B cell (primary cell): ENCODE measurements at regions not wholly inside any gene's neighbourhood (a gene's known extent, or its start where the extent isn't known, plus 50 kb on each side); places are given as distances from the start of the nearest gene placed in this dataset.

Experiments
- EZH2 ChIP-seq: IDR thresholded peaks from 2 replicates; pipeline ENCODE4 v1.6.1; 2012; ENCODE audit warnings: borderline replicate concordance, low read depth, mild to moderate bottlenecking, moderate library complexity, low read length; ENCODE audit not compliant: insufficient read depth, poor library complexity, severe bottlenecking
- TF ChIP-seq, protein P1 (sequence below): fragments of 200-600 bp; IDR thresholded peaks from one replicate; pipeline ENCODE4 v1.8.0; 2022; ENCODE audit warnings: antibody characterized with exemption, mild to moderate bottlenecking

DNA sequence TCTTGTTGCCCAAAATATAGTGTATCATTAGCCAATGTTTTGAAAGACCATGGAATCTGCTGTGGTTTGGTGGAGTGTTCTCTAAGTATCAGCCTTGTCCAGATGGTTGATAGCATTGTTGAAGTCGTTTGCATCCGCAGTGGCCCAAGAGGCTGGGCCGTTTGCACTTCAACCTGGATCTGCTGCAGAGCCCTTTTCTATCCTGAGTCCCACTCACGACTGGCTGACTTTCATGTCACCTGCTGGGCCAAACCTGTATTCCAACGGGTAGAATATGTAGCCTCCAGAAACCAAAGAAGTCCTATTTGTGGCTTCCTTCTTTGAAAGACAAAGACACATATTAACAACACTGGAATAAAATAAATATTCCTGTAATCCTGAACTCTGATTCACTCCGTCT, 1154.1 kb downstream of the RPIA start:
- TF ChIP-seq, protein P1, sequence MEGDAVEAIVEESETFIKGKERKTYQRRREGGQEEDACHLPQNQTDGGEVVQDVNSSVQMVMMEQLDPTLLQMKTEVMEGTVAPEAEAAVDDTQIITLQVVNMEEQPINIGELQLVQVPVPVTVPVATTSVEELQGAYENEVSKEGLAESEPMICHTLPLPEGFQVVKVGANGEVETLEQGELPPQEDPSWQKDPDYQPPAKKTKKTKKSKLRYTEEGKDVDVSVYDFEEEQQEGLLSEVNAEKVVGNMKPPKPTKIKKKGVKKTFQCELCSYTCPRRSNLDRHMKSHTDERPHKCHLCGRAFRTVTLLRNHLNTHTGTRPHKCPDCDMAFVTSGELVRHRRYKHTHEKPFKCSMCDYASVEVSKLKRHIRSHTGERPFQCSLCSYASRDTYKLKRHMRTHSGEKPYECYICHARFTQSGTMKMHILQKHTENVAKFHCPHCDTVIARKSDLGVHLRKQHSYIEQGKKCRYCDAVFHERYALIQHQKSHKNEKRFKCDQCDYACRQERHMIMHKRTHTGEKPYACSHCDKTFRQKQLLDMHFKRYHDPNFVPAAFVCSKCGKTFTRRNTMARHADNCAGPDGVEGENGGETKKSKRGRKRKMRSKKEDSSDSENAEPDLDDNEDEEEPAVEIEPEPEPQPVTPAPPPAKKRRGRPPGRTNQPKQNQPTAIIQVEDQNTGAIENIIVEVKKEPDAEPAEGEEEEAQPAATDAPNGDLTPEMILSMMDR: no peak
- TF ChIP-seq EZH2: no peak
